ENCODE measurements at regions not wholly inside any gene's neighbourhood (a gene's known extent, or its start where the extent isn't known, plus 50 kb on each side); places are given as distances from the start of the nearest gene placed in this dataset.

GRCh38 chr9:103287361-103287760, 292.2 kb downstream of the CYLC2 start:
- WGBS (ENCODE audit: low lambda C conversion rate): no CpG with 5 or more reads among the region's 6 CpGs

GRCh38 chr9:103296189-103296588, 301.1 kb downstream of the CYLC2 start:
- Histone ChIP-seq H3K27ac (ENCODE audit: extremely low read length, insufficient read depth, low read length) (no peak overlapping the region), H3K4me3 (replicated peaks in 1 of 3; ENCODE audit: insufficient read depth in 1 of 3, low read depth in 2 of 3, low read length in 3 of 3) (no peak overlapping the region), H3K4me1 (ENCODE audit: insufficient read depth, low read length) (no peaks in the 10 kb centered on the region), H3K9me3 (ENCODE audit: low read length) (no peaks in the 10 kb centered on the region), H3K27me3 (ENCODE audit: control insufficient read depth in 1 of 2, insufficient read depth in 2 of 2, low read length in 2 of 2) (no peaks in the 10 kb centered on the region), H3K36me3 (replicated peaks in 1 of 2; ENCODE audit: control insufficient read depth in 1 of 2, insufficient read depth in 2 of 2, low read length in 2 of 2) (no peaks in the 10 kb centered on the region), H2AFZ (ENCODE audit: low read length) (no peak overlapping the region), H3K4me2 (ENCODE audit: low read depth, low read length) (no peak overlapping the region), H3K9ac (ENCODE audit: insufficient read depth, low read depth, low read length) (no peak overlapping the region), H3K79me2 (ENCODE audit: insufficient read depth, low read length) (no peaks in the 10 kb centered on the region), H4K20me1 (ENCODE audit: insufficient read depth, low read length) (no peaks in the 10 kb centered on the region)
- ATAC-seq: no peak
- no TSS peak for BruUV-seq (replicated peaks)
- FAIRE-seq: no peak
- ChIA-PET CTCF (ENCODE audit: low intra/inter-chr PET ratio, low total read pairs) (no interaction called here), POLR2A (no interaction called here)
- in situ Hi-C loops (cut with HindIII; ENCODE audit: extremely low pct_ligation_motif_present, low pct_unique_long_range_greater_than_20kb) (no loop called here), intact Hi-C loops (cut with micrococcal nuclease; ENCODE audit: unreplicated experiment) (no loop called here)
- 4% methylated on average over 1 of the region's 1 CpG for WGBS (ENCODE audit: low lambda C conversion rate)
- DNase-seq (ENCODE audit: low spot score): no peak
- no peak for TF ChIP-seq THAP7 (CRISPR knock-in tag; IDR thresholded peaks at IDR 0.05)
- no peak for TF ChIP-seq ZNF737 (CRISPR knock-in tag; IDR thresholded peaks at IDR 0.05; ENCODE audit: borderline replicate concordance)
- TF ChIP-seq ATF5 (CRISPR knock-in tag; IDR thresholded peaks at IDR 0.05; ENCODE audit: low read depth): no peak
- TF ChIP-seq ZSCAN21 (CRISPR knock-in tag; IDR thresholded peaks at IDR 0.05; ENCODE audit: borderline replicate concordance): no peak
- no peak for TF ChIP-seq ZNF597 (CRISPR knock-in tag; IDR thresholded peaks at IDR 0.05)
- no peak for TF ChIP-seq ZNF770 (CRISPR knock-in tag; IDR thresholded peaks at IDR 0.05)
- no peak for TF ChIP-seq ZNF225 (CRISPR knock-in tag; IDR thresholded peaks at IDR 0.05)
- no peak for TF ChIP-seq PREB (CRISPR knock-in tag; IDR thresholded peaks at IDR 0.05)
- TF ChIP-seq PAX8 (CRISPR knock-in tag; IDR thresholded peaks at IDR 0.05; ENCODE audit: borderline replicate concordance): no peak
- no peak for TF ChIP-seq TP53 (CRISPR knock-in tag; conservative IDR thresholded peaks at IDR 0.05)
- TF ChIP-seq MEF2D (CRISPR knock-in tag; IDR thresholded peaks at IDR 0.05): no peak

More at GRCh38 chr9:103287361-103287760, 292.2 kb downstream of the CYLC2 start:
- BruUV-seq (replicated peaks): no TSS peak
- no peaks in the 10 kb centered on the region for H3K79me2 ChIP-seq (ENCODE audit: insufficient read depth, low read length)
- H3K9ac ChIP-seq (ENCODE audit: insufficient read depth, low read depth, low read length): no peak overlapping the region
- no peak for DNase-seq (ENCODE audit: low spot score)
- no peaks in the 10 kb centered on the region for H4K20me1 ChIP-seq (ENCODE audit: insufficient read depth, low read length)
- intact Hi-C loops (cut with micrococcal nuclease; ENCODE audit: unreplicated experiment) (no loop called here), in situ Hi-C loops (cut with HindIII; ENCODE audit: extremely low pct_ligation_motif_present, low pct_unique_long_range_greater_than_20kb) (no loop called here)
- TF ChIP-seq ZNF557 (CRISPR knock-in tag; IDR thresholded peaks at IDR 0.05): no peak
- no peak for TF ChIP-seq ZNF775 (CRISPR knock-in tag; IDR thresholded peaks at IDR 0.05; ENCODE audit: borderline replicate concordance)
- H3K4me3 ChIP-seq (replicated peaks in 1 of 3; ENCODE audit: insufficient read depth in 1 of 3, low read depth in 2 of 3, low read length in 3 of 3): no peak overlapping the region
- no peak overlapping the region for H3K4me2 ChIP-seq (ENCODE audit: low read depth, low read length)
- CTCF ChIA-PET (ENCODE audit: low intra/inter-chr PET ratio, low total read pairs): no interaction called here
- no peak overlapping the region for H3K27ac ChIP-seq (ENCODE audit: extremely low read length, insufficient read depth, low read length)
- no peak for ATAC-seq
- POLR2A ChIA-PET: no interaction called here
- no peaks in the 10 kb centered on the region for H3K36me3 ChIP-seq (replicated peaks in 1 of 2; ENCODE audit: control insufficient read depth in 1 of 2, insufficient read depth in 2 of 2, low read length in 2 of 2)
- no peak overlapping the region for H2AFZ ChIP-seq (ENCODE audit: low read length)
- no peaks in the 10 kb centered on the region for H3K9me3 ChIP-seq (ENCODE audit: low read length)
- H3K4me1 ChIP-seq (ENCODE audit: insufficient read depth, low read length): no peaks in the 10 kb centered on the region
- H3K27me3 ChIP-seq (ENCODE audit: control insufficient read depth in 1 of 2, insufficient read depth in 2 of 2, low read length in 2 of 2): no peaks in the 10 kb centered on the region
- FAIRE-seq: no peak
